Prostate gland (tissue), 2 donors: ENCODE measurements at regions not wholly inside any gene's neighbourhood (a gene's known extent, or its start where the extent isn't known, plus 50 kb on each side); places are given as distances from the start of the nearest gene placed in this dataset.

Experiments
- DNase-seq: peaks from one replicate; pipeline ENCODE4 v3.0.0-alpha.2; 2019; ENCODE audit warnings: low spot score
- H3K27ac ChIP-seq, 2 donors: fragments of 200-600 bp; sonication (generic); 2 replicates each; pipeline ENCODE4 v1.5.1; 2017 to 2019
- H3K27me3 ChIP-seq: fragments of 200-600 bp; sonication (generic); replicated peaks from 2 replicates; pipeline ENCODE4 v1.5.1; 2019; ENCODE audit not compliant: insufficient read depth
- H3K36me3 ChIP-seq, 2 donors: fragments of 200-600 bp; sonication (generic); 1 replicate in 1 of 2; 2 replicates in 1 of 2; pipeline versions ENCODE4 v1.5.1 to v1.8.1; 2017 to 2019
- H3K4me1 ChIP-seq: fragments of 200-600 bp; sonication (generic); replicated peaks from 2 replicates; pipeline ENCODE4 v1.5.1; 2019
- H3K4me3 ChIP-seq, 2 donors: fragments of 200-600 bp; sonication (generic); 2 replicates each; pipeline ENCODE4 v1.5.1; 2017 to 2019
- H3K9me3 ChIP-seq: fragments of 200-600 bp; sonication (generic); 2 replicates; pipeline ENCODE4 v1.5.1; 2017
- CTCF ChIP-seq, 4 experiments: fragments of 200-600 bp in 2 of 4; fragments of 450-650 bp in 2 of 4; sonication (generic) in 2 of 4; IDR thresholded peaks; 1 replicate in 3 of 4; 2 replicates in 1 of 4; pipeline ENCODE4 v1.5.1; 2016 to 2019; ENCODE audit warnings: antibody characterized with exemption in 4 of 4, mild to moderate bottlenecking in 2 of 4, moderate library complexity in 2 of 4
- POLR2A ChIP-seq: fragments of 450-650 bp; IDR thresholded peaks from one replicate; pipeline ENCODE4 v1.6.1; 2016; ENCODE audit warnings: antibody characterized with exemption, mild to moderate bottlenecking
- POLR2AphosphoS5 ChIP-seq: sonication (generic); formaldehyde crosslinking; IDR thresholded peaks from one replicate; pipeline ENCODE4 v1.6.1; 2017; ENCODE audit warnings: antibody characterized with exemption
- WGBS: methylation state at CpG from one replicate; pipeline ENCODE4 v1.1.5; 2018; 5-methylcytosine and 5-hydroxymethylcytosine counted together
- intact Hi-C: fragments of 100-400 bp; cut with DNase I; formaldehyde crosslinking; loops from one replicate; pipeline ENCODE4 v1.14.2; 2022

GRCh38 chr2:523698-524270, 153.4 kb downstream of the TMEM18 start:
- no peaks in the 10 kb centered on the region for H3K27me3 ChIP-seq
- no peak overlapping the region for H3K27ac ChIP-seq
- no peaks in the 10 kb centered on the region for H3K36me3 ChIP-seq
- intact Hi-C loops, result no loop called here
- H3K4me3 ChIP-seq, result no peak overlapping the region
- WGBS, result 79% methylated on average over 12 of the region's 12 CpGs
- no peaks in the 10 kb centered on the region for H3K4me1 ChIP-seq
- DNase-seq, result no peak
- TF ChIP-seq POLR2AphosphoS5 (no peak), CTCF (IDR thresholded peaks at IDR 0.05) (no peak)
- H3K9me3 ChIP-seq, result no peaks in the 10 kb centered on the region

GRCh38 chr2:522776-523175, 154.4 kb downstream of the TMEM18 start:
- 93% methylated on average over 9 of the region's 9 CpGs for WGBS
- Histone ChIP-seq H3K4me1 (no peaks in the 10 kb centered on the region), H3K36me3 (no peaks in the 10 kb centered on the region), H3K27me3 (no peaks in the 10 kb centered on the region), H3K9me3 (no peaks in the 10 kb centered on the region), H3K4me3 (no peak overlapping the region), H3K27ac (no peak overlapping the region)
- TF ChIP-seq POLR2AphosphoS5, result no peak
- TF ChIP-seq POLR2A, result no peak
- TF ChIP-seq CTCF (IDR thresholded peaks at IDR 0.05), result no peak
- no peak for DNase-seq
- intact Hi-C loops, result no loop called here

- no peak for TF ChIP-seq POLR2AphosphoS5
- no peak for TF ChIP-seq POLR2A
- Histone ChIP-seq H3K9me3 (no peaks in the 10 kb centered on the region), H3K4me1 (no peaks in the 10 kb centered on the region), H3K36me3 (no peaks in the 10 kb centered on the region), H3K4me3 (no peak overlapping the region), H3K27me3 (no peaks in the 10 kb centered on the region), H3K27ac (no peak overlapping the region)
- no peak for DNase-seq
- intact Hi-C loops, result no loop called here
- 95% methylated on average over 30 of the region's 31 CpGs for WGBS
Observed at GRCh38 chr2:521853-522530, 155.2 kb downstream of the TMEM18 start.

- 84% methylated on average over 11 of the region's 11 CpGs for WGBS
- no peaks in the 10 kb centered on the region for H3K27me3 ChIP-seq
- no peak overlapping the region for H3K4me3 ChIP-seq
- no peaks in the 10 kb centered on the region for H3K36me3 ChIP-seq
- no peak overlapping the region for H3K27ac ChIP-seq
- intact Hi-C loops, result no loop called here
- DNase-seq, result no peak
- no peaks in the 10 kb centered on the region for H3K9me3 ChIP-seq
- TF ChIP-seq CTCF (IDR thresholded peaks at IDR 0.05), result no peak
- no peak for TF ChIP-seq POLR2AphosphoS5
- TF ChIP-seq POLR2A, result no peak
- no peaks in the 10 kb centered on the region for H3K4me1 ChIP-seq
Observed at GRCh38 chr2:520663-521340, 156.4 kb downstream of the TMEM18 start.

GRCh38 chr2:516944-517343, 160.3 kb downstream of the TMEM18 start:
- Histone ChIP-seq H3K36me3 (no peaks in the 10 kb centered on the region), H3K4me3 (no peak overlapping the region), H3K9me3 (no peaks in the 10 kb centered on the region), H3K4me1 (no peaks in the 10 kb centered on the region), H3K27ac (no peak overlapping the region), H3K27me3 (no peaks in the 10 kb centered on the region)
- TF ChIP-seq POLR2A (no peak), POLR2AphosphoS5 (no peak)
- no peak for DNase-seq
- 87% methylated on average over 5 of the region's 5 CpGs for WGBS
- intact Hi-C loops, result no loop called here
